ENCODE measurements at regions not wholly inside any gene's neighbourhood (a gene's known extent, or its start where the extent isn't known, plus 50 kb on each side); places are given as distances from the start of the nearest gene placed in this dataset.

DNA sequence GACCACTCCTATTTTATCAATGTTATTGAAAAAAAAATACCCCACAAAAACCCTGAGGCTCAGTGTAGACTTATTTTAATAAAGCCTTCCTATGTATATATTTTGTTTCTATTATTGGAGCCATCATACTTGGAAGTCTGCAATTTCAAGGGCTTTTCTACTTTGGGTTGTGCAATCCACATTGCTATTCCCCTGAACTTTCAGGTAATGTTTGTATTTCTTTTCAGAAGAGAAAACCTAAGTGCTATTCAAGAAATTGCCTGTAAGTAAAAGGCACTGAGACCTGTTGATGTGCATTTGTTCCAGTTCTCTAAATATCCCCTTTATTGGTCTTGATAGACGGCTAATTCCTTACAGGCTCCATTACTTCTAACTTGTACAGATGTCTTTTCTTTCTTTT lies 280.7 kb upstream of the RAG2 start:
- no peaks in the 10 kb centered on the region for H3K36me3 ChIP-seq (ENCODE audit: control insufficient read depth, insufficient read depth, low read length)
- no peak overlapping the region for H3K4me3 ChIP-seq (ENCODE audit: low read depth, low read length)
- no peaks in the 10 kb centered on the region for H3K27me3 ChIP-seq (ENCODE audit: control insufficient read depth, insufficient read depth, low read length)
- DNase-seq (ENCODE audit: low read depth), result no peak
- CTCF ChIA-PET, result no interaction called here
- TF ChIP-seq, protein P1, sequence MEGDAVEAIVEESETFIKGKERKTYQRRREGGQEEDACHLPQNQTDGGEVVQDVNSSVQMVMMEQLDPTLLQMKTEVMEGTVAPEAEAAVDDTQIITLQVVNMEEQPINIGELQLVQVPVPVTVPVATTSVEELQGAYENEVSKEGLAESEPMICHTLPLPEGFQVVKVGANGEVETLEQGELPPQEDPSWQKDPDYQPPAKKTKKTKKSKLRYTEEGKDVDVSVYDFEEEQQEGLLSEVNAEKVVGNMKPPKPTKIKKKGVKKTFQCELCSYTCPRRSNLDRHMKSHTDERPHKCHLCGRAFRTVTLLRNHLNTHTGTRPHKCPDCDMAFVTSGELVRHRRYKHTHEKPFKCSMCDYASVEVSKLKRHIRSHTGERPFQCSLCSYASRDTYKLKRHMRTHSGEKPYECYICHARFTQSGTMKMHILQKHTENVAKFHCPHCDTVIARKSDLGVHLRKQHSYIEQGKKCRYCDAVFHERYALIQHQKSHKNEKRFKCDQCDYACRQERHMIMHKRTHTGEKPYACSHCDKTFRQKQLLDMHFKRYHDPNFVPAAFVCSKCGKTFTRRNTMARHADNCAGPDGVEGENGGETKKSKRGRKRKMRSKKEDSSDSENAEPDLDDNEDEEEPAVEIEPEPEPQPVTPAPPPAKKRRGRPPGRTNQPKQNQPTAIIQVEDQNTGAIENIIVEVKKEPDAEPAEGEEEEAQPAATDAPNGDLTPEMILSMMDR (IDR thresholded peaks at IDR 0.05; ENCODE audit: insufficient read depth, low read depth, low read length), result no peak
- POLR2A ChIA-PET, result no interaction called here

DNA sequence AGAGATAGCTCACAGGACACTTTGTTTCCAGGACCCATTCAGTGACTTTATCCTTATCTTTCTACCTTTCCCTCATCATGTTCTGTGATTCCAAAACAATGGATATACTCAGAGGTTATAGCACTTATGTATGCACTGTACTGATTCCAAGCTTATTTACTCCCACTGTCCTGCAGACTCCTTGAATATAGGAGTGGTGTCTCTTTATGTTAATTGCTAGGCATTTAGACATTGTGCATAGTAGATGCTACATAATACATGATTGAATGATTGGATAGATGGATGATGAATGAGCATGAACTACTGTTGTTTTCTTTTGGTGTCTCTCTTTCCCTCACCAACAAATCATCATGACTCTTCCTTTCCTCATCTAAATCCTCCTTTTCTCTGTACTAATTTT lies 279.1 kb upstream of the RAG2 start:
- Histone ChIP-seq H3K36me3 (ENCODE audit: control insufficient read depth, insufficient read depth, low read length) (no peaks in the 10 kb centered on the region), H3K4me3 (ENCODE audit: low read depth, low read length) (no peak overlapping the region), H3K27me3 (ENCODE audit: control insufficient read depth, insufficient read depth, low read length) (no peaks in the 10 kb centered on the region)
- TF ChIP-seq, protein P1 (IDR thresholded peaks at IDR 0.05; ENCODE audit: insufficient read depth, low read depth, low read length), result no peak
- DNase-seq (ENCODE audit: low read depth), result no peak
- ChIA-PET POLR2A (no interaction called here), CTCF (no interaction called here)

DNA sequence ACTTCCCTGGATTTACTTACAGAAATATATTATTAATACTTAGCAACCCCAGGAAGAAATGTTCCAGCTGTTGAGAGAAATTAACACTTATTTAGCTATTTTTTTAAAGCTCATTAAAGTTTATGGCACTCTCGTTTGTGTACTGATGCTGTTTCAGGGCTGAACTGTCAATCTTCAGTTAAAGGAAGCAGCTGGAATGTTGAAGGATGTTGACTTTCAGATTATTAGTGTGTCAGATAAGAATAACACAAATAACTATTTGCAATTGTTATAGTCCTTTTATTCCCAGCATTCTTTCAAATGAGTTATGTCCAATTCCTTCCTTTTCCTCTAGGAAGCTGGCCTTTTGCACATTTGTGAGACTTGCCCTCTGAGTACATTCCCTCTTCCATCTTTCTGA lies 278.2 kb upstream of the RAG2 start:
- POLR2A ChIA-PET, result no interaction called here
- H3K27me3 ChIP-seq (ENCODE audit: control insufficient read depth, insufficient read depth, low read length), result no peaks in the 10 kb centered on the region
- CTCF ChIA-PET, result no interaction called here
- TF ChIP-seq, protein P1 (IDR thresholded peaks at IDR 0.05; ENCODE audit: insufficient read depth, low read depth, low read length), result no peak
- DNase-seq (ENCODE audit: low read depth), result no peak
- no peaks in the 10 kb centered on the region for H3K36me3 ChIP-seq (ENCODE audit: control insufficient read depth, insufficient read depth, low read length)
- no peak overlapping the region for H3K4me3 ChIP-seq (ENCODE audit: low read depth, low read length)

- POLR2A ChIA-PET, result no interaction called here
- CTCF ChIA-PET, result no interaction called here
- Histone ChIP-seq H3K27me3 (ENCODE audit: control insufficient read depth, insufficient read depth, low read length) (no peaks in the 10 kb centered on the region), H3K36me3 (ENCODE audit: control insufficient read depth, insufficient read depth, low read length) (no peaks in the 10 kb centered on the region), H3K4me3 (ENCODE audit: low read depth, low read length) (no peak overlapping the region)
- DNase-seq (ENCODE audit: low read depth), result no peak
- TF ChIP-seq, protein P1 (IDR thresholded peaks at IDR 0.05; ENCODE audit: insufficient read depth, low read depth, low read length), result no peak
Measured at GRCh38 chr11:36874291-36874690, 276.3 kb upstream of the RAG2 start.

GRCh38 chr11:36870361-36870760 lies 272.3 kb upstream of the RAG2 start:
- no peak for DNase-seq (ENCODE audit: low read depth)
- TF ChIP-seq, protein P1 (IDR thresholded peaks at IDR 0.05; ENCODE audit: insufficient read depth, low read depth, low read length), result no peak
- H3K4me3 ChIP-seq (ENCODE audit: low read depth, low read length), result no peak overlapping the region
- ChIA-PET POLR2A (no interaction called here), CTCF (no interaction called here)
- H3K36me3 ChIP-seq (ENCODE audit: control insufficient read depth, insufficient read depth, low read length), result no peaks in the 10 kb centered on the region
- H3K27me3 ChIP-seq (ENCODE audit: control insufficient read depth, insufficient read depth, low read length), result no peaks in the 10 kb centered on the region
